H9 (cell line): ENCODE measurements at regions not wholly inside any gene's neighbourhood (a gene's known extent, or its start where the extent isn't known, plus 50 kb on each side); places are given as distances from the start of the nearest gene placed in this dataset.

Experiments
- DNase-seq: peaks from one replicate; pipeline ENCODE4 v3.0.0-alpha.2; 2017
- H2AFZ ChIP-seq: one replicate; pipeline ENCODE4 v1.6.1; 2013; ENCODE audit warnings: mild to moderate bottlenecking, low read length, control low read depth, moderate library complexity
- H2AK5ac ChIP-seq: 2 replicates; pipeline ENCODE4 v1.6.1; 2013; ENCODE audit warnings: low read length, control low read depth, mixed read lengths; ENCODE audit not compliant: insufficient read length
- H2BK120ac ChIP-seq: one replicate; pipeline ENCODE4 v1.6.1; 2013; ENCODE audit warnings: low read depth, mild to moderate bottlenecking, low read length, control low read depth, inconsistent platforms; ENCODE audit not compliant: poor library complexity, severe bottlenecking
- H2BK12ac ChIP-seq: 2 replicates; pipeline ENCODE4 v1.6.1; 2013; ENCODE audit warnings: low read length, control low read depth, mixed read lengths, low read depth; ENCODE audit not compliant: insufficient read length
- H2BK15ac ChIP-seq: 2 replicates; pipeline ENCODE4 v1.6.1; 2013; ENCODE audit warnings: low read depth, low read length, control low read depth
- H2BK20ac ChIP-seq: one replicate; pipeline ENCODE4 v1.6.1; 2013; ENCODE audit warnings: low read depth, mild to moderate bottlenecking, low read length, control low read depth, inconsistent platforms; ENCODE audit not compliant: poor library complexity, severe bottlenecking
- H2BK5ac ChIP-seq: 2 replicates; pipeline ENCODE4 v1.6.1; 2013; ENCODE audit warnings: low read length, control low read depth, mixed read lengths; ENCODE audit not compliant: insufficient read length
- H3K14ac ChIP-seq: 2 replicates; pipeline ENCODE4 v1.6.1; 2013; ENCODE audit warnings: low read length, control low read depth; ENCODE audit not compliant: insufficient read depth
- H3K18ac ChIP-seq: 2 replicates; pipeline ENCODE4 v1.6.1; 2013; ENCODE audit warnings: low read depth, mild to moderate bottlenecking, mixed read lengths, low read length, control low read depth; ENCODE audit not compliant: insufficient read length
- H3K23ac ChIP-seq: 2 replicates; pipeline ENCODE4 v1.6.1; 2013; ENCODE audit warnings: low read length, control low read depth, mixed read lengths, low read depth; ENCODE audit not compliant: insufficient read length
- H3K23me2 ChIP-seq: 2 replicates; pipeline ENCODE4 v1.6.1; 2013; ENCODE audit warnings: low read depth, mild to moderate bottlenecking, mixed read lengths, low read length, control low read depth; ENCODE audit not compliant: insufficient read length, poor library complexity, severe bottlenecking
- H3K27ac ChIP-seq: 2 replicates; pipeline ENCODE4 v1.5.1; 2013; ENCODE audit warnings: low read length, control low read depth, mixed read lengths, low read depth; ENCODE audit not compliant: insufficient read length
- H3K27me3 ChIP-seq: 2 replicates; pipeline ENCODE4 v1.6.1; 2013; ENCODE audit warnings: low read length, control low read depth, inconsistent platforms; ENCODE audit not compliant: insufficient read depth
- H3K4ac ChIP-seq: 2 replicates; pipeline ENCODE4 v1.6.1; 2013; ENCODE audit warnings: low read depth, mild to moderate bottlenecking, control low read depth, inconsistent platforms, low read length, moderate library complexity
- H3K4me1 ChIP-seq: 2 replicates; pipeline ENCODE4 v1.6.1; 2013; ENCODE audit warnings: low read length, control low read depth, inconsistent platforms; ENCODE audit not compliant: insufficient read depth
- H3K4me2 ChIP-seq: 2 replicates; pipeline ENCODE4 v1.6.1; 2013; ENCODE audit warnings: low read length, control low read depth, mixed read lengths; ENCODE audit not compliant: insufficient read length, insufficient read depth
- H3K56ac ChIP-seq: 2 replicates; pipeline ENCODE4 v1.6.1; 2013; ENCODE audit warnings: low read depth, mild to moderate bottlenecking, mixed read lengths, low read length, control low read depth; ENCODE audit not compliant: insufficient read length
- H3K79me1 ChIP-seq: 2 replicates; pipeline ENCODE4 v1.6.1; 2013; ENCODE audit warnings: low read depth, mild to moderate bottlenecking, moderate library complexity, low read length, control low read depth, inconsistent platforms; ENCODE audit not compliant: insufficient read depth, poor library complexity, severe bottlenecking
- H3K79me2 ChIP-seq: 2 replicates; pipeline ENCODE4 v1.6.1; 2013; ENCODE audit warnings: low read length, control low read depth, inconsistent platforms; ENCODE audit not compliant: insufficient read depth
- H3K9ac ChIP-seq: 2 replicates; pipeline ENCODE4 v1.6.1; 2013; ENCODE audit warnings: low read length, control low read depth, mixed read lengths; ENCODE audit not compliant: insufficient read length; ENCODE audit errors: extremely low read depth
- H3K9me3 ChIP-seq: one replicate; pipeline ENCODE4 v1.6.1; 2013; ENCODE audit warnings: low read depth, low read length, inconsistent platforms; ENCODE audit not compliant: control insufficient read depth
- H3T11ph ChIP-seq: one replicate; pipeline ENCODE4 v1.6.1; 2013; ENCODE audit warnings: mild to moderate bottlenecking, low read length, control low read depth, inconsistent platforms
- H4K20me1 ChIP-seq: one replicate; pipeline ENCODE4 v1.6.1; 2013; ENCODE audit not compliant: control insufficient read depth, insufficient read length, insufficient read depth
- H4K5ac ChIP-seq: 2 replicates; pipeline ENCODE4 v1.6.1; 2013; ENCODE audit warnings: low read depth, mild to moderate bottlenecking, mixed read lengths, low read length, control low read depth; ENCODE audit not compliant: insufficient read length
- H4K8ac ChIP-seq: replicated peaks from 2 replicates; pipeline ENCODE4 v1.6.1; 2013; ENCODE audit warnings: low read length, control low read depth, mixed read lengths, low read depth; ENCODE audit not compliant: insufficient read length
- H4K91ac ChIP-seq: 2 replicates; pipeline ENCODE4 v1.6.1; 2013; ENCODE audit warnings: low read depth, mild to moderate bottlenecking, moderate library complexity, mixed read lengths, low read length, control low read depth; ENCODE audit not compliant: insufficient read length
- H3K27ac Mint-ChIP-seq, 3 experiments: 2 replicates in 2 of 3; 3 replicates in 1 of 3; pipeline ENCODE4 v1.8.0; 2020 to 2021; ENCODE audit warnings: mixed read lengths in 3 of 3, mild to moderate bottlenecking in 1 of 3, moderate library complexity in 1 of 3
- H3K27me3 Mint-ChIP-seq: 2 replicates; pipeline ENCODE4 v1.8.0; 2021; ENCODE audit warnings: low read depth, mild to moderate bottlenecking, moderate library complexity, mixed read lengths
- H3K36me3 Mint-ChIP-seq, 3 experiments: 2 replicates in 2 of 3; 3 replicates in 1 of 3; pipeline ENCODE4 v1.8.0; 2020 to 2021; ENCODE audit warnings: low read depth in 3 of 3, mixed read lengths in 3 of 3; ENCODE audit not compliant: insufficient read depth in 1 of 3
- H3K4me1 Mint-ChIP-seq, 2 experiments: 2 replicates each; pipeline ENCODE4 v1.8.0; 2020; ENCODE audit warnings: mixed read lengths in 2 of 2
- H3K4me3 Mint-ChIP-seq, 2 experiments: 2 replicates in 1 of 2; 3 replicates in 1 of 2; pipeline ENCODE4 v1.8.0; 2020 to 2021; ENCODE audit warnings: mild to moderate bottlenecking in 2 of 2, mixed read lengths in 2 of 2, moderate library complexity in 1 of 2
- H3K9me3 Mint-ChIP-seq, 2 experiments: 2 replicates in 1 of 2; 3 replicates in 1 of 2; pipeline ENCODE4 v1.8.0; 2020; ENCODE audit warnings: mild to moderate bottlenecking in 2 of 2, mixed read lengths in 2 of 2, moderate library complexity in 1 of 2
- WGBS: extraction: QIAGEN DNeasy Blood & Tissue Kit; methylation state at CpG from one replicate; pipeline ENCODE4 v1.1.7; 2013; ENCODE audit warnings: missing lambda C conversion rate, low lambda C conversion rate, mixed read lengths; ENCODE audit not compliant: insufficient read length; ENCODE audit errors: extremely low coverage; 5-methylcytosine and 5-hydroxymethylcytosine counted together
- TF ChIP-seq, protein P1 (sequence below): fragments of 200-600 bp; sonication (generic); conservative IDR thresholded peaks from 3 replicates; pipeline ENCODE4 v1.8.0; 2021; ENCODE audit warnings: antibody characterized with exemption, mild to moderate bottlenecking

DNA sequence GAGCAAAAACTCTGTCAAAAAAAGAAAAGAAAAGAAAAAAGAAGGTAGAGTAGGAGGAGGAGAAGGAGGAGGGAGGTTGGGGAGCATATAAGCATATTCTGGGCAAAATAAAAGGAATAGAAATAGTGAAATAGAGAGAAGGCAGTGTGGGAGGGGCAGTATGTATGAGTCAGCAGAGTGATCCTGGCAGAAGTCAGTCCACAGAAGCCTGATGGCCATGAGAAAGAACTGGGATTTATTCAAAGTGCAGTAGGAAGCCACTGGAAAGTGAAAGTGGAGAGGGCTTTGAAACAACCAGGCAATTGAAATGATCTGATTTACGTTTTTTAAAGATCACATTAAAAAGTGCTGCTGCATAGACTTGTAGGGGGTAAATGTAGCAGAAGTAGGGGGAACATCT, 368.6 kb upstream of the USP15 start:
- no peak for DNase-seq
- no peak overlapping the region; a peak in 1 of 7 replicates for H3K27ac Mint-ChIP-seq
- TF ChIP-seq, protein P1, sequence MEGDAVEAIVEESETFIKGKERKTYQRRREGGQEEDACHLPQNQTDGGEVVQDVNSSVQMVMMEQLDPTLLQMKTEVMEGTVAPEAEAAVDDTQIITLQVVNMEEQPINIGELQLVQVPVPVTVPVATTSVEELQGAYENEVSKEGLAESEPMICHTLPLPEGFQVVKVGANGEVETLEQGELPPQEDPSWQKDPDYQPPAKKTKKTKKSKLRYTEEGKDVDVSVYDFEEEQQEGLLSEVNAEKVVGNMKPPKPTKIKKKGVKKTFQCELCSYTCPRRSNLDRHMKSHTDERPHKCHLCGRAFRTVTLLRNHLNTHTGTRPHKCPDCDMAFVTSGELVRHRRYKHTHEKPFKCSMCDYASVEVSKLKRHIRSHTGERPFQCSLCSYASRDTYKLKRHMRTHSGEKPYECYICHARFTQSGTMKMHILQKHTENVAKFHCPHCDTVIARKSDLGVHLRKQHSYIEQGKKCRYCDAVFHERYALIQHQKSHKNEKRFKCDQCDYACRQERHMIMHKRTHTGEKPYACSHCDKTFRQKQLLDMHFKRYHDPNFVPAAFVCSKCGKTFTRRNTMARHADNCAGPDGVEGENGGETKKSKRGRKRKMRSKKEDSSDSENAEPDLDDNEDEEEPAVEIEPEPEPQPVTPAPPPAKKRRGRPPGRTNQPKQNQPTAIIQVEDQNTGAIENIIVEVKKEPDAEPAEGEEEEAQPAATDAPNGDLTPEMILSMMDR, result no peak

More for the DNA sequence above, 368.6 kb upstream of the USP15 start:
- no peak overlapping the region for H4K5ac ChIP-seq
- WGBS, result no CpG with 5 or more reads among the region's 1 CpG
- H4K91ac ChIP-seq, result no peak overlapping the region
- H2AFZ ChIP-seq, result no peak overlapping the region
- no peak overlapping the region for H3K4ac ChIP-seq
- no peaks in the 10 kb centered on the region for H3K23me2 ChIP-seq
- no peak overlapping the region for H3K4me2 ChIP-seq
- no peak overlapping the region for H2BK12ac ChIP-seq
- no peak overlapping the region for H2AK5ac ChIP-seq
- no peak overlapping the region for H3K56ac ChIP-seq
- H3K9me3 Mint-ChIP-seq, result no peaks in the 10 kb centered on the region; a peak in 1 of 5 replicates
- H3K27ac ChIP-seq, result no peak overlapping the region
- no peak overlapping the region for H3K4me3 Mint-ChIP-seq
- H3K4me1 Mint-ChIP-seq, result no peaks in the 10 kb centered on the region
- no peak overlapping the region for H2BK20ac ChIP-seq
- H4K8ac ChIP-seq, result no peak overlapping the region
- no peaks in the 10 kb centered on the region for H3K79me1 ChIP-seq
- no peaks in the 10 kb centered on the region; a peak in 2 of 7 replicates for H3K36me3 Mint-ChIP-seq
- no peaks in the 10 kb centered on the region for H3K79me2 ChIP-seq
- no peak overlapping the region for H2BK120ac ChIP-seq
- no peaks in the 10 kb centered on the region for H3K27me3 ChIP-seq
- H2BK15ac ChIP-seq, result no peak overlapping the region
- no peak overlapping the region for H2BK5ac ChIP-seq
- no peak overlapping the region for H3K23ac ChIP-seq
- no peak overlapping the region for H3K14ac ChIP-seq
- H3K4me1 ChIP-seq, result no peaks in the 10 kb centered on the region
- no peak overlapping the region for H3T11ph ChIP-seq
- no peak overlapping the region for H3K18ac ChIP-seq
- no peaks in the 10 kb centered on the region for H4K20me1 ChIP-seq
- no peaks in the 10 kb centered on the region for H3K9me3 ChIP-seq
- H3K27me3 Mint-ChIP-seq, result no peaks in the 10 kb centered on the region; the same call in 1 of the 2 replicates
- no peak overlapping the region for H3K9ac ChIP-seq
